ENCODE measurements at regions not wholly inside any gene's neighbourhood (a gene's known extent, or its start where the extent isn't known, plus 50 kb on each side); places are given as distances from the start of the nearest gene placed in this dataset.

DNA sequence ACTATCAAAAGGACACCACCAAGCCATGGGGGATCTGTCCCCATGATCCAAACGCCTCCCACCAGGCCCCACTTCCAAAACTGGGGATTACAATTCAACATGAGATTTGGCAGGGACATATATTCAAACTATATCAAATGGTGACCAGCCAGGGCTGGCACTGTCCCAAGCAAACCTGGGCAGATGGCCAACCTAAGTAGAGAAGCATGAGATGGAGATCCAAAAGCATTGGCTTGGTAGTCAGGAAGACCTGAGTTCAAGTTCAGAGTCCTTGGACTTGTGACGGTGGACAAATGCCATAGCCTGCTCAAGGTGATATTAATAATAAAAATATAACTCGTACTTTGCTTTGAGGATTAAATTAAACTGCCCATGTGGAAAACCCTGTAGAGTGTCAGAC lies 79.2 kb upstream of the HS3ST1 start:
- TF ChIP-seq, protein P1, sequence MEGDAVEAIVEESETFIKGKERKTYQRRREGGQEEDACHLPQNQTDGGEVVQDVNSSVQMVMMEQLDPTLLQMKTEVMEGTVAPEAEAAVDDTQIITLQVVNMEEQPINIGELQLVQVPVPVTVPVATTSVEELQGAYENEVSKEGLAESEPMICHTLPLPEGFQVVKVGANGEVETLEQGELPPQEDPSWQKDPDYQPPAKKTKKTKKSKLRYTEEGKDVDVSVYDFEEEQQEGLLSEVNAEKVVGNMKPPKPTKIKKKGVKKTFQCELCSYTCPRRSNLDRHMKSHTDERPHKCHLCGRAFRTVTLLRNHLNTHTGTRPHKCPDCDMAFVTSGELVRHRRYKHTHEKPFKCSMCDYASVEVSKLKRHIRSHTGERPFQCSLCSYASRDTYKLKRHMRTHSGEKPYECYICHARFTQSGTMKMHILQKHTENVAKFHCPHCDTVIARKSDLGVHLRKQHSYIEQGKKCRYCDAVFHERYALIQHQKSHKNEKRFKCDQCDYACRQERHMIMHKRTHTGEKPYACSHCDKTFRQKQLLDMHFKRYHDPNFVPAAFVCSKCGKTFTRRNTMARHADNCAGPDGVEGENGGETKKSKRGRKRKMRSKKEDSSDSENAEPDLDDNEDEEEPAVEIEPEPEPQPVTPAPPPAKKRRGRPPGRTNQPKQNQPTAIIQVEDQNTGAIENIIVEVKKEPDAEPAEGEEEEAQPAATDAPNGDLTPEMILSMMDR (conservative IDR thresholded peaks at IDR 0.05; ENCODE audit: low read depth, low read length) = no peak
- TF ChIP-seq RFX5 (IDR thresholded peaks at IDR 0.05; ENCODE audit: low read depth, low read length) = no peak
- no peak for TF ChIP-seq RAD21 (IDR thresholded peaks at IDR 0.05; ENCODE audit: low read length)
- no peak overlapping the region for H2BK5ac ChIP-seq (ENCODE audit: low read depth, low read length, poor library complexity, severe bottlenecking)
- H3K27ac ChIP-seq (ENCODE audit: insufficient read depth, low read length) = no peak overlapping the region
- CTCF ChIA-PET = interaction anchor here (0.7 kb wide), 1 partner anchor 160 kb away, joined by 3 read pairs; no protein-coding TSS in a partner anchor
- no peak overlapping the region for H4K8ac ChIP-seq (ENCODE audit: low read depth in 2 of 2, low read length in 2 of 2)
- no peak for ATAC-seq (ENCODE audit: low read depth)
- no peak overlapping the region for H2AK5ac ChIP-seq (ENCODE audit: low read depth, low read length)
- H3K4ac ChIP-seq (ENCODE audit: low read depth, low read length) = no peak overlapping the region
- BruUV-seq (replicated peaks) = no TSS peak
- no peak overlapping the region for H3K14ac ChIP-seq (replicated peaks; ENCODE audit: low read depth, low read length)
- no peak overlapping the region for H3K56ac ChIP-seq (ENCODE audit: extremely low read depth, insufficient read depth, low read length)
- no peak overlapping the region for H3K9ac ChIP-seq (ENCODE audit: low read depth, low read length)
- H3K36me3 ChIP-seq (ENCODE audit: control insufficient read depth, insufficient read depth, low read length) = no peaks in the 10 kb centered on the region
- H3K4me2 ChIP-seq (ENCODE audit: low read depth, low read length) = no peak overlapping the region
- H3K9me1 ChIP-seq (ENCODE audit: insufficient read depth, low read length) = no peaks in the 10 kb centered on the region
- no peak overlapping the region for H2BK15ac ChIP-seq (ENCODE audit: low read depth, low read length)
- in situ Hi-C loops (cut with MboI; ENCODE audit: low sequenced_read_pairs) = no loop called here
- no peak overlapping the region for H4K5ac ChIP-seq (ENCODE audit: low read depth, low read length)
- no peak overlapping the region for H3K18ac ChIP-seq (ENCODE audit: low read depth, low read length)
- intact Hi-C loops (cut with micrococcal nuclease) = no loop called here
- no peak overlapping the region for H2BK20ac ChIP-seq (ENCODE audit: low read depth, low read length)
- POLR2A ChIA-PET (ENCODE audit: unreplicated experiment) = no interaction called here
- H3K4me3 ChIP-seq (ENCODE audit: insufficient read depth, low read depth, low read length) = no peak overlapping the region
- H2AK9ac ChIP-seq (replicated peaks; ENCODE audit: low read depth, low read length, poor library complexity) = no peak overlapping the region
- WGBS, 2 experiments (ENCODE audit: extremely low coverage in 2 of 2, insufficient read length in 1 of 2) = no CpG with 5 or more reads among the region's 3 CpGs
- no peak overlapping the region for H3K23ac ChIP-seq (ENCODE audit: low read depth, low read length)
- peaks cover 3% of the 10 kb centered on the region; the same call in 1 of the 2 replicates for H3K27me3 ChIP-seq (ENCODE audit: control insufficient read depth, insufficient read depth, low read length)
- H3K4me1 ChIP-seq (ENCODE audit: control insufficient read depth, insufficient read depth, low read length) = no peaks in the 10 kb centered on the region
- no peaks in the 10 kb centered on the region for H3K9me3 ChIP-seq (ENCODE audit: control insufficient read depth, insufficient read depth, low read length)
- no peak overlapping the region for H2AFZ ChIP-seq (replicated peaks; ENCODE audit: low read length, poor library complexity)
- no peak for DNase-seq
- dilution Hi-C loops (cut with HindIII; ENCODE audit: low sequenced_read_pairs, unreplicated experiment) = no loop called here
- no peaks in the 10 kb centered on the region for H3K79me1 ChIP-seq (ENCODE audit: low read depth in 1 of 2, low read length in 2 of 2)
- no peaks in the 10 kb centered on the region for H4K20me1 ChIP-seq (ENCODE audit: insufficient read depth, low read length)
- H4K91ac ChIP-seq (ENCODE audit: insufficient read depth, low read depth, low read length) = no peak overlapping the region
- H2BK120ac ChIP-seq (ENCODE audit: low read depth, low read length) = no peak overlapping the region
